Liver (tissue), 8 donors: ENCODE measurements at regions not wholly inside any gene's neighbourhood (a gene's known extent, or its start where the extent isn't known, plus 50 kb on each side); places are given as distances from the start of the nearest gene placed in this dataset.

Experiments used
- DNase-seq: peaks from one replicate; pipeline ENCODE4 v3.0.0-alpha.2; 2017; ENCODE audit warnings: low spot score
- H3K27ac ChIP-seq, 2 donors: one replicate each; pipeline ENCODE4 v1.7.0; 2013; ENCODE audit warnings: inconsistent platforms in 2 of 2, low read length in 2 of 2, control low read depth in 1 of 2, low read depth in 1 of 2, mild to moderate bottlenecking in 1 of 2
- H3K27me3 ChIP-seq, 4 donors: one replicate each; pipeline versions ENCODE4 v1.6.1 to v1.7.0; 2013; ENCODE audit warnings: low read length in 3 of 4, inconsistent platforms in 1 of 4, mild to moderate bottlenecking in 1 of 4, moderate library complexity in 1 of 4; ENCODE audit not compliant: control insufficient read depth in 4 of 4, insufficient read depth in 4 of 4
- H3K36me3 ChIP-seq, 4 donors: one replicate each; pipeline versions ENCODE4 v1.6.1 to v1.7.0; 2013; ENCODE audit warnings: low read length in 3 of 4, mild to moderate bottlenecking in 3 of 4, low read depth in 1 of 4, moderate library complexity in 1 of 4; ENCODE audit not compliant: control insufficient read depth in 4 of 4, insufficient read depth in 3 of 4
- H3K4me1 ChIP-seq, 4 donors: one replicate each; pipeline versions ENCODE4 v1.6.1 to v1.7.0; 2013; ENCODE audit warnings: low read length in 3 of 4, mild to moderate bottlenecking in 3 of 4, moderate library complexity in 1 of 4; ENCODE audit not compliant: control insufficient read depth in 4 of 4, insufficient read depth in 4 of 4
- H3K4me3 ChIP-seq, 3 donors: one replicate each; pipeline versions ENCODE4 v1.6.1 to v1.7.0; 2013; ENCODE audit warnings: low read length in 3 of 3, control low read depth in 1 of 3, low read depth in 1 of 3, mild to moderate bottlenecking in 1 of 3
- H3K9ac ChIP-seq, 2 donors: one replicate each; pipeline ENCODE4 v1.7.0; 2013; ENCODE audit warnings: low read length in 2 of 2, mild to moderate bottlenecking in 2 of 2, moderate library complexity in 2 of 2, control low read depth in 1 of 2, low read depth in 1 of 2
- H3K9me3 ChIP-seq, 4 donors: one replicate each; pipeline versions ENCODE4 v1.6.1 to v1.7.0; 2013; ENCODE audit warnings: low read length in 3 of 4; ENCODE audit not compliant: control insufficient read depth in 4 of 4
- EGR1 ChIP-seq, 2 donors: IDR thresholded peaks; 2 replicates each; pipeline ENCODE4 v1.6.1; 2016 to 2018; ENCODE audit warnings: antibody characterized with exemption in 2 of 2, low read depth in 2 of 2
- FOXA2 ChIP-seq: IDR thresholded peaks from 2 replicates; pipeline ENCODE4 v1.6.1; 2016; ENCODE audit warnings: antibody characterized with exemption
- HNF4A ChIP-seq, 2 donors: conservative IDR thresholded peaks; 2 replicates each; pipeline ENCODE4 v1.6.1; 2016; ENCODE audit warnings: antibody characterized with exemption in 2 of 2, mild to moderate bottlenecking in 2 of 2
- HNF4G ChIP-seq: IDR thresholded peaks from 2 replicates; pipeline ENCODE4 v1.6.1; 2016; ENCODE audit warnings: antibody characterized with exemption
- JUND ChIP-seq, 2 donors: IDR thresholded peaks; 2 replicates each; pipeline ENCODE4 v1.6.1; 2016; ENCODE audit warnings: antibody characterized with exemption in 2 of 2
- MAX ChIP-seq: IDR thresholded peaks from 2 replicates; pipeline ENCODE4 v1.6.1; 2016; ENCODE audit warnings: antibody characterized with exemption
- NR2F2 ChIP-seq: IDR thresholded peaks from 2 replicates; pipeline ENCODE4 v1.6.1; 2016; ENCODE audit warnings: antibody characterized with exemption
- RAD21 ChIP-seq, 2 donors: IDR thresholded peaks; 2 replicates each; pipeline ENCODE4 v1.6.1; 2016; ENCODE audit warnings: antibody characterized with exemption in 2 of 2, mild to moderate bottlenecking in 2 of 2
- REST ChIP-seq: IDR thresholded peaks from 2 replicates; pipeline ENCODE4 v1.6.1; 2016; ENCODE audit warnings: antibody characterized with exemption, mild to moderate bottlenecking
- RXRA ChIP-seq, 2 donors: IDR thresholded peaks; 2 replicates each; pipeline ENCODE4 v1.6.1; 2017 to 2018; ENCODE audit warnings: antibody characterized with exemption in 2 of 2, mild to moderate bottlenecking in 1 of 2
- SP1 ChIP-seq: IDR thresholded peaks from 2 replicates; pipeline ENCODE4 v1.6.1; 2018; ENCODE audit warnings: antibody characterized with exemption, mild to moderate bottlenecking
- TAF1 ChIP-seq: conservative IDR thresholded peaks from 2 replicates; pipeline ENCODE4 v1.6.1; 2016; ENCODE audit warnings: antibody characterized with exemption, mild to moderate bottlenecking
- YY1 ChIP-seq: IDR thresholded peaks from 2 replicates; pipeline ENCODE4 v1.6.1; 2016; ENCODE audit warnings: antibody characterized with exemption, mild to moderate bottlenecking
- ZBTB33 ChIP-seq: IDR thresholded peaks from 2 replicates; pipeline ENCODE4 v1.6.1; 2016; ENCODE audit warnings: antibody characterized with exemption
- WGBS: extraction: QIAGEN DNeasy Blood & Tissue Kit; methylation state at CpG from one replicate; pipeline ENCODE4 v1.1.7; 2013; 5-methylcytosine and 5-hydroxymethylcytosine counted together
- TF ChIP-seq, protein P1 (sequence below): fragments of 150-350 bp; IDR thresholded peaks from 2 replicates; pipeline ENCODE4 v1.5.1; 2017; ENCODE audit warnings: improper control_type of control experiment, low read depth, low read length; ENCODE audit not compliant: missing input control
- donor health status: healthy.
- donor health status: healthy.
- donor health status: healthy.
- donor health status: healthy.
- donor health status: healthy.

GRCh38 chr22:49402169-49402568 lies 425.5 kb downstream of the BRD1 start:
- WGBS, result 68% methylated on average over 12 of the region's 12 CpGs
- H3K9me3 ChIP-seq, result no peaks in the 10 kb centered on the region
- H3K4me1 ChIP-seq, result no peaks in the 10 kb centered on the region
- H3K27ac ChIP-seq, result no peak overlapping the region
- TF ChIP-seq RXRA (IDR thresholded peaks at IDR 0.05) (no peak), RAD21 (IDR thresholded peaks at IDR 0.05) (no peak), FOXA2 (no peak), NR2F2 (no peak), SP1 (no peak), EGR1 (IDR thresholded peaks at IDR 0.05; ENCODE audit: low read depth in 2 of 2) (no peak), REST (no peak), YY1 (no peak), JUND (IDR thresholded peaks at IDR 0.05) (no peak), HNF4A (conservative IDR thresholded peaks at IDR 0.05) (no peak)
- TF ChIP-seq, protein P1, sequence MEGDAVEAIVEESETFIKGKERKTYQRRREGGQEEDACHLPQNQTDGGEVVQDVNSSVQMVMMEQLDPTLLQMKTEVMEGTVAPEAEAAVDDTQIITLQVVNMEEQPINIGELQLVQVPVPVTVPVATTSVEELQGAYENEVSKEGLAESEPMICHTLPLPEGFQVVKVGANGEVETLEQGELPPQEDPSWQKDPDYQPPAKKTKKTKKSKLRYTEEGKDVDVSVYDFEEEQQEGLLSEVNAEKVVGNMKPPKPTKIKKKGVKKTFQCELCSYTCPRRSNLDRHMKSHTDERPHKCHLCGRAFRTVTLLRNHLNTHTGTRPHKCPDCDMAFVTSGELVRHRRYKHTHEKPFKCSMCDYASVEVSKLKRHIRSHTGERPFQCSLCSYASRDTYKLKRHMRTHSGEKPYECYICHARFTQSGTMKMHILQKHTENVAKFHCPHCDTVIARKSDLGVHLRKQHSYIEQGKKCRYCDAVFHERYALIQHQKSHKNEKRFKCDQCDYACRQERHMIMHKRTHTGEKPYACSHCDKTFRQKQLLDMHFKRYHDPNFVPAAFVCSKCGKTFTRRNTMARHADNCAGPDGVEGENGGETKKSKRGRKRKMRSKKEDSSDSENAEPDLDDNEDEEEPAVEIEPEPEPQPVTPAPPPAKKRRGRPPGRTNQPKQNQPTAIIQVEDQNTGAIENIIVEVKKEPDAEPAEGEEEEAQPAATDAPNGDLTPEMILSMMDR, result no peak
- H3K4me3 ChIP-seq, result no peak overlapping the region
- no peak for DNase-seq
- peaks cover 0 to 2% (median 0%) of the 10 kb centered on the region in 4 donors for H3K27me3 ChIP-seq
- H3K9ac ChIP-seq, result no peak overlapping the region
- H3K36me3 ChIP-seq, result no peaks in the 10 kb centered on the region

- Histone ChIP-seq H3K9me3 (no peaks in the 10 kb centered on the region), H3K27me3 (peaks cover 0 to 5% (median 0%) of the 10 kb centered on the region in 4 donors), H3K9ac (no peak overlapping the region), H3K4me3 (no peak overlapping the region), H3K27ac (no peak overlapping the region), H3K36me3 (no peaks in the 10 kb centered on the region), H3K4me1 (no peaks in the 10 kb centered on the region)
- no peak for DNase-seq
- no peak for TF ChIP-seq YY1
- no peak for TF ChIP-seq TAF1
- TF ChIP-seq MAX, result no peak
- no peak for TF ChIP-seq HNF4G
- no peak for TF ChIP-seq NR2F2
- TF ChIP-seq SP1, result no peak
- TF ChIP-seq, protein P1, result no peak
- no peak for TF ChIP-seq ZBTB33
- WGBS, result 73% methylated on average over 16 of the region's 16 CpGs
These were observed 426.6 kb downstream of the BRD1 start for GRCh38 chr22:49400941-49401598.
